ENCODE measurements at regions not wholly inside any gene's neighbourhood (a gene's known extent, or its start where the extent isn't known, plus 50 kb on each side); places are given as distances from the start of the nearest gene placed in this dataset.

- ATAC-seq (ENCODE audit: low read depth) (no peak), DNase-seq (no peak)
- Histone ChIP-seq H3K4me1 (ENCODE audit: control insufficient read depth in 2 of 2, insufficient read depth in 2 of 2, low read length in 2 of 2) (no peaks in the 10 kb centered on the region), H3K4me3 (ENCODE audit: control extremely low read depth in 1 of 5, extremely low read depth in 1 of 5, insufficient read depth in 1 of 5, low read depth in 2 of 5, low read length in 4 of 5) (no peak overlapping the region), H3K9me3 (ENCODE audit: control extremely low read depth in 1 of 3, control insufficient read depth in 2 of 3, insufficient read depth in 1 of 3, low read length in 2 of 3) (no peaks in the 10 kb centered on the region), H2AFZ (ENCODE audit: insufficient read depth, low read depth, low read length, poor library complexity, severe bottlenecking) (no peak overlapping the region), H4K20me1 (ENCODE audit: control insufficient read depth, insufficient read depth, low read length, poor library complexity, severe bottlenecking) (no peaks in the 10 kb centered on the region), H3K9ac (ENCODE audit: low read length) (no peak overlapping the region), H3K4me2 (replicated peaks; ENCODE audit: low read depth, low read length, poor library complexity, severe bottlenecking) (no peak overlapping the region), H3K27me3 (replicated peaks in 1 of 4; ENCODE audit: control extremely low read depth in 1 of 4, control insufficient read depth in 3 of 4, insufficient read depth in 4 of 4, low read length in 3 of 4) (no peaks in the 10 kb centered on the region), H3K27ac (ENCODE audit: low read length in 2 of 2) (no peak overlapping the region), H3K36me3 (replicated peaks in 1 of 2; ENCODE audit: control extremely low read depth in 1 of 2, control insufficient read depth in 1 of 2, extremely low read depth in 1 of 2, insufficient read depth in 2 of 2, low read length in 1 of 2) (no peaks in the 10 kb centered on the region), H3K79me2 (ENCODE audit: control insufficient read depth, insufficient read depth, low read length) (no peaks in the 10 kb centered on the region)
- no peaks in the 10 kb centered on the region for H3K4me1 Mint-ChIP-seq
- TF ChIP-seq CTCF (IDR thresholded peaks at IDR 0.05) (no peak), EZH2 (IDR thresholded peaks at IDR 0.05; ENCODE audit: borderline replicate concordance, insufficient read depth, low read depth, low read length, poor library complexity, severe bottlenecking) (no peak)
- H3K4me3 Mint-ChIP-seq: no peak overlapping the region
- H3K27me3 Mint-ChIP-seq: no peaks in the 10 kb centered on the region
- 71% methylated on average over 1 of the region's 2 CpGs for WGBS (ENCODE audit: insufficient coverage)
- H3K9me3 Mint-ChIP-seq (ENCODE audit: insufficient read depth): no peaks in the 10 kb centered on the region
- no peak overlapping the region for H3K27ac Mint-ChIP-seq
- ChIA-PET CTCF (no interaction called here), POLR2A (no interaction called here)
- intact Hi-C loops (cut with micrococcal nuclease): no loop called here
Measured at GRCh38 chr5:152644029-152644728, 239.1 kb upstream of the NMUR2 start.

- no peaks in the 10 kb centered on the region for H3K4me1 Mint-ChIP-seq
- H3K79me2 ChIP-seq (ENCODE audit: control insufficient read depth, insufficient read depth, low read length): no peaks in the 10 kb centered on the region
- no peak overlapping the region for H3K27ac Mint-ChIP-seq
- no peaks in the 10 kb centered on the region for H3K27me3 Mint-ChIP-seq
- H3K4me1 ChIP-seq (ENCODE audit: control insufficient read depth in 2 of 2, insufficient read depth in 2 of 2, low read length in 2 of 2): no peaks in the 10 kb centered on the region
- H3K36me3 ChIP-seq (replicated peaks in 1 of 2; ENCODE audit: control extremely low read depth in 1 of 2, control insufficient read depth in 1 of 2, extremely low read depth in 1 of 2, insufficient read depth in 2 of 2, low read length in 1 of 2): no peaks in the 10 kb centered on the region
- H3K27me3 ChIP-seq (replicated peaks in 1 of 4; ENCODE audit: control extremely low read depth in 1 of 4, control insufficient read depth in 3 of 4, insufficient read depth in 4 of 4, low read length in 3 of 4): no peaks in the 10 kb centered on the region
- POLR2A ChIA-PET: no interaction called here
- no peak overlapping the region for H2AFZ ChIP-seq (ENCODE audit: insufficient read depth, low read depth, low read length, poor library complexity, severe bottlenecking)
- H3K27ac ChIP-seq (ENCODE audit: low read length in 2 of 2): no peak overlapping the region
- CTCF ChIA-PET: interaction anchor here (0.7 kb wide), 1 partner anchor 56 kb away, joined by 3 read pairs; no protein-coding TSS in a partner anchor
- no peak overlapping the region for H3K4me3 Mint-ChIP-seq
- H3K4me3 ChIP-seq (ENCODE audit: control extremely low read depth in 1 of 5, extremely low read depth in 1 of 5, insufficient read depth in 1 of 5, low read depth in 2 of 5, low read length in 4 of 5): no peak overlapping the region
- DNase-seq (no peak), ATAC-seq (ENCODE audit: low read depth) (no peak)
- no peaks in the 10 kb centered on the region for H3K9me3 ChIP-seq (ENCODE audit: control extremely low read depth in 1 of 3, control insufficient read depth in 2 of 3, insufficient read depth in 1 of 3, low read length in 2 of 3)
- H3K4me2 ChIP-seq (replicated peaks; ENCODE audit: low read depth, low read length, poor library complexity, severe bottlenecking): no peak overlapping the region
- peaks cover 2% of the 10 kb centered on the region for H3K9me3 Mint-ChIP-seq (ENCODE audit: insufficient read depth)
- TF ChIP-seq CTCF (IDR thresholded peaks at IDR 0.05) (no peak), EZH2 (IDR thresholded peaks at IDR 0.05; ENCODE audit: borderline replicate concordance, insufficient read depth, low read depth, low read length, poor library complexity, severe bottlenecking) (no peak)
- H3K9ac ChIP-seq (ENCODE audit: low read length): no peak overlapping the region
- intact Hi-C loops (cut with micrococcal nuclease): no loop called here
- no peaks in the 10 kb centered on the region for H4K20me1 ChIP-seq (ENCODE audit: control insufficient read depth, insufficient read depth, low read length, poor library complexity, severe bottlenecking)
Measured at GRCh38 chr5:152649609-152650008, 244.5 kb upstream of the NMUR2 start.
